ENCODE measurements at regions not wholly inside any gene's neighbourhood (a gene's known extent, or its start where the extent isn't known, plus 50 kb on each side); places are given as distances from the start of the nearest gene placed in this dataset.

DNA sequence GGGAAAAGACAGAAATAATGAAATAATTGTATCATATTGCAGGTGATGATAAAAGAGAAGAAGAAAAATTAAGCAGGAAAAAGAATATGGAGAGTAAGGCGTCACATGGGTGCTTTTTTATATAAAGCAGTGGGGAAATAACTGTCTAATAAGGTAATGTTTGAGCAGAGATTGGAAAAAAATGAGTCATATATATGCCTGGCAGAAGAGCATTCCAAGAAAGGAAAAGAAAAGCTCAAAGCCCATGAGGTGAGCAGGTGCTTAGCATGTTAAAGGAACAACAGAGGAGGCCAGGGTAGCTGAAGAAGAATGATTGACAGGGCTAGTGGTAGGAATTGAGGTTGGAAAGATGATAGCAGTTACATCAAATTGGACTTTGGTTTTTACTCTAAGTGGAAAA lies 739.5 kb downstream of the SORCS1 start:
- intact Hi-C loops (cut with micrococcal nuclease; ENCODE audit: unreplicated experiment) = no loop called here
- no peak overlapping the region for H3K4me3 ChIP-seq (ENCODE audit: low read depth, low read length)
- no peaks in the 10 kb centered on the region for H3K27me3 Mint-ChIP-seq (ENCODE audit: insufficient read depth, unreplicated experiment)
- ChIA-PET CTCF (no interaction called here), POLR2A (no interaction called here)
- H3K4me3 Mint-ChIP-seq (ENCODE audit: unreplicated experiment) = no peak overlapping the region
- H3K9me3 Mint-ChIP-seq (ENCODE audit: unreplicated experiment) = no peaks in the 10 kb centered on the region
- H3K36me3 ChIP-seq (ENCODE audit: control insufficient read depth, insufficient read depth, low read length) = no peaks in the 10 kb centered on the region
- DNase-seq = no peak
- H3K36me3 Mint-ChIP-seq (ENCODE audit: insufficient read depth, unreplicated experiment) = no peaks in the 10 kb centered on the region
- BruUV-seq (replicated peaks) = no TSS peak
- no peaks in the 10 kb centered on the region for H3K4me1 Mint-ChIP-seq (ENCODE audit: low read depth, unreplicated experiment)
- no peaks in the 10 kb centered on the region for H3K27me3 ChIP-seq (replicated peaks; ENCODE audit: control insufficient read depth, insufficient read depth, low read length)
- H3K9me3 ChIP-seq = no peaks in the 10 kb centered on the region
- no peaks in the 10 kb centered on the region for H3K4me1 ChIP-seq
- no peak overlapping the region for H3K27ac Mint-ChIP-seq (ENCODE audit: unreplicated experiment)
- TF ChIP-seq, protein P1, sequence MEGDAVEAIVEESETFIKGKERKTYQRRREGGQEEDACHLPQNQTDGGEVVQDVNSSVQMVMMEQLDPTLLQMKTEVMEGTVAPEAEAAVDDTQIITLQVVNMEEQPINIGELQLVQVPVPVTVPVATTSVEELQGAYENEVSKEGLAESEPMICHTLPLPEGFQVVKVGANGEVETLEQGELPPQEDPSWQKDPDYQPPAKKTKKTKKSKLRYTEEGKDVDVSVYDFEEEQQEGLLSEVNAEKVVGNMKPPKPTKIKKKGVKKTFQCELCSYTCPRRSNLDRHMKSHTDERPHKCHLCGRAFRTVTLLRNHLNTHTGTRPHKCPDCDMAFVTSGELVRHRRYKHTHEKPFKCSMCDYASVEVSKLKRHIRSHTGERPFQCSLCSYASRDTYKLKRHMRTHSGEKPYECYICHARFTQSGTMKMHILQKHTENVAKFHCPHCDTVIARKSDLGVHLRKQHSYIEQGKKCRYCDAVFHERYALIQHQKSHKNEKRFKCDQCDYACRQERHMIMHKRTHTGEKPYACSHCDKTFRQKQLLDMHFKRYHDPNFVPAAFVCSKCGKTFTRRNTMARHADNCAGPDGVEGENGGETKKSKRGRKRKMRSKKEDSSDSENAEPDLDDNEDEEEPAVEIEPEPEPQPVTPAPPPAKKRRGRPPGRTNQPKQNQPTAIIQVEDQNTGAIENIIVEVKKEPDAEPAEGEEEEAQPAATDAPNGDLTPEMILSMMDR (IDR thresholded peaks at IDR 0.05; ENCODE audit: insufficient read depth in 1 of 2, low read depth in 1 of 2, low read length in 1 of 2, severe bottlenecking in 1 of 2, unreplicated experiment in 1 of 2) = no peak

GRCh38 chr10:106424054-106424453 lies 740.5 kb downstream of the SORCS1 start:
- no peaks in the 10 kb centered on the region for H3K36me3 ChIP-seq (ENCODE audit: control insufficient read depth, insufficient read depth, low read length)
- no peak overlapping the region for H3K4me3 Mint-ChIP-seq (ENCODE audit: unreplicated experiment)
- H3K27ac Mint-ChIP-seq (ENCODE audit: unreplicated experiment) = no peak overlapping the region
- DNase-seq = no peak
- POLR2A ChIA-PET = no interaction called here
- CTCF ChIA-PET = no interaction called here
- no peak overlapping the region for H3K4me3 ChIP-seq (ENCODE audit: low read depth, low read length)
- no peaks in the 10 kb centered on the region for H3K36me3 Mint-ChIP-seq (ENCODE audit: insufficient read depth, unreplicated experiment)
- H3K4me1 Mint-ChIP-seq (ENCODE audit: low read depth, unreplicated experiment) = no peaks in the 10 kb centered on the region
- TF ChIP-seq, protein P1 (IDR thresholded peaks at IDR 0.05; ENCODE audit: insufficient read depth in 1 of 2, low read depth in 1 of 2, low read length in 1 of 2, severe bottlenecking in 1 of 2, unreplicated experiment in 1 of 2) = no peak
- intact Hi-C loops (cut with micrococcal nuclease; ENCODE audit: unreplicated experiment) = no loop called here
- no peaks in the 10 kb centered on the region for H3K4me1 ChIP-seq
- H3K9me3 Mint-ChIP-seq (ENCODE audit: unreplicated experiment) = no peaks in the 10 kb centered on the region
- no peaks in the 10 kb centered on the region for H3K27me3 ChIP-seq (replicated peaks; ENCODE audit: control insufficient read depth, insufficient read depth, low read length)
- H3K9me3 ChIP-seq = no peaks in the 10 kb centered on the region
- BruUV-seq (replicated peaks) = no TSS peak
- no peaks in the 10 kb centered on the region for H3K27me3 Mint-ChIP-seq (ENCODE audit: insufficient read depth, unreplicated experiment)

GRCh38 chr10:106410331-106410730 lies 754.2 kb downstream of the SORCS1 start:
- CTCF ChIA-PET = no interaction called here
- Mint-ChIP-seq H3K9me3 (ENCODE audit: unreplicated experiment) (no peaks in the 10 kb centered on the region), H3K27me3 (ENCODE audit: insufficient read depth, unreplicated experiment) (no peaks in the 10 kb centered on the region), H3K4me3 (ENCODE audit: unreplicated experiment) (no peak overlapping the region), H3K36me3 (ENCODE audit: insufficient read depth, unreplicated experiment) (no peaks in the 10 kb centered on the region), H3K27ac (ENCODE audit: unreplicated experiment) (no peak overlapping the region), H3K4me1 (ENCODE audit: low read depth, unreplicated experiment) (no peaks in the 10 kb centered on the region)
- TF ChIP-seq, protein P1 (IDR thresholded peaks at IDR 0.05; ENCODE audit: insufficient read depth in 1 of 2, low read depth in 1 of 2, low read length in 1 of 2, severe bottlenecking in 1 of 2, unreplicated experiment in 1 of 2) = no peak
- POLR2A ChIA-PET = no interaction called here
- intact Hi-C loops (cut with micrococcal nuclease; ENCODE audit: unreplicated experiment) = loop anchor here (10.0 kb wide), 1 partner anchor 164 kb away; no protein-coding TSS in a partner anchor
- Histone ChIP-seq H3K9me3 (no peaks in the 10 kb centered on the region), H3K4me1 (no peaks in the 10 kb centered on the region), H3K27me3 (replicated peaks; ENCODE audit: control insufficient read depth, insufficient read depth, low read length) (no peaks in the 10 kb centered on the region), H3K4me3 (ENCODE audit: low read depth, low read length) (no peak overlapping the region), H3K36me3 (ENCODE audit: control insufficient read depth, insufficient read depth, low read length) (no peaks in the 10 kb centered on the region)
- no TSS peak for BruUV-seq (replicated peaks)
- DNase-seq = no peak

Measured in Caco-2 (cell line).